SKM-1 (cell line): ENCODE measurements at regions not wholly inside any gene's neighbourhood (a gene's known extent, or its start where the extent isn't known, plus 50 kb on each side); places are given as distances from the start of the nearest gene placed in this dataset.

Experiments
- DNase-seq: peaks from one replicate; lab custom pipeline; 2025; ENCODE audit not compliant: unreplicated experiment; lab: John Stamatoyannopoulos, UW

DNA sequence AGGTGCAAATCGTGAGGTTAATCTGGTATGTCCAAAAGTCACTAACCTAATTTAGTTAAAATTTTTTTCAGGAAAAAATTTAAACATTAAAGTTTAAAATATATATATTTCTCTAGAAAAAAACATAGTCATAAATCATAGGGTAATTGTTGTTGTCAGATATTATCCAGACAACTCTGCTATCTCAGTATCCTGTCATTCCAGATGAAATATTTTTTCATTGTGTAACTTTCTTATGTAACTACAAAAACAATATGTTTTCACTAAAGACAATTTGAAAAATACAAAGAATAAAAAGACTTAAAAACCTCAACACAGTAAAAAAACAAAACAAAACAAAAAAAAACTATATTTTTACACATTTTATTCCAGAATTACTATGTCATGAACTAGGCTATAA lies 57.6 kb downstream of the TENT5A start:
- no peak for DNase-seq

DNA sequence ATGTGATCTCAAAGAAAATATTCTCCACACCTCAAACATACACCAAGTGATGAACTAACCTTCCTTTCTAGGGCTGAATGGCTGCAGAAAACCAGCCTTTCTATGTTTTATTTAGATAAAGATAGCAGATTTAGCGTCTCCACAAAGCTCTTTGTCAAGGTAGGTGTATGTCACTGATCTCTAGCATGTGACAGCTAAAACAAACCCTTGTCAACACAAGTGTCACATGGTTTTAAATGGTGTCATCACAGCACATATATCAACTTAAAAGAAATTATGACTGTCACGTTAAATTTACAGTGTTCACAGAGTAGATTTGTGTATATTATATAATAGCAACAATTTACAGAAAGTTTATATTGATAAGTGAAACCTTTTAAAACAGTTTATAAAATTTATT lies 58.3 kb downstream of the TENT5A start:
- no peak for DNase-seq

DNA sequence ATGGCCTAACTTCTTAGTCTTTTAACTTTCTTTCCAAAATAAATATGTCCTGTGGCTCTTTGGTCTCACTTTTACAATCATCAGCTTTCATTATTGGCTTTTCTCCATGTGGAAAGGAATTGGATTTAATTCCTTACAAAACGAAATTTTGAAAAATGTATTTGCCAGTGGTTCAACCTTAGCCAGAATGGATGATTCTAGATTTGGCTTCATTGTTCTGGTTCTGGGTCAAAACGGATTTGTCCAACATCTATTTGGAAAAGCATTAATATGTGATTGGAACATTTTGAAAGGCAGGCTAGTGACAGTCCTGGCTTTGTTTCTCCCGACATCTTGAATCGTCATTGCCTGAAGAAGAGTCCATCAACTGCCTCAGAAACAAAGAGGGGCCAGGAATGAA lies 59.2 kb downstream of the TENT5A start:
- DNase-seq = no peak

- no peak for DNase-seq
Measured at GRCh38 chr6:81690073-81690472, 62.4 kb downstream of the TENT5A start.

DNA sequence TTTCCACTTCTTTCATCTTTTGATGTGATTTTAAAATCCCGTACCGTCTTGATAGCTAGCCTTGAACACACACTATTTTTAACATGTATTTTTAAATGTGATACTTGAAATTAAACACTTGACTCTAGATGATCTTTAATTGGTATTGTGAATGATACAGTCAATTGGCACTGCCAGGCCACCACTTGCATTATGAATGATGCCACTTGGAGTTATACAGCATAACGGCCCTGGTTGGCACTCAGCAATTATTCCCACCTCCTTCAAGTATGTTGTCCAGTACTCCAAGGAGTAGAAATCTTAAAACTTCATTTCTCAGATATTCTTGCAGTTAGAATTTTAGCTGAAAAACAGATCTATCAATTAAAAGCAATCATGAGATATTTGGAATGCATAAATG lies 62.9 kb downstream of the TENT5A start:
- no peak for DNase-seq

DNA sequence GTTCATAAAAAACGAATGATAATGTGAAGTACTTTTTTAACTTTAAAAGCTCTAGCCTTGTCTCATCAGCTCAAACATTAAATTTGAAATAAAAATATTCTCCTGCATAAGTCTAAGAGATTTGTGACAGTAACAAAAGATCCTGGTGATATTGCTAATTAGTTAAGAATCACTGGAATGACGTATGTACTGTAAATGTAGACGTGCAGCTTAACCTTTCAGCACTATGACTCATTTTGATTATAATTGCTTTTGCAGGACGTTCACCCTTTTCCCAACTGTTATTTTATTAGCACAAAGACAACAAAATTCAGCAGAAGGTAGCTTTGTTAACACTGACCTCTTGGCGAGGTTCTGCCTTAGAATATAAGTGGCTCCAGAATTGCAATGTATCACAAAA lies 68.6 kb downstream of the TENT5A start:
- DNase-seq = no peak

DNA sequence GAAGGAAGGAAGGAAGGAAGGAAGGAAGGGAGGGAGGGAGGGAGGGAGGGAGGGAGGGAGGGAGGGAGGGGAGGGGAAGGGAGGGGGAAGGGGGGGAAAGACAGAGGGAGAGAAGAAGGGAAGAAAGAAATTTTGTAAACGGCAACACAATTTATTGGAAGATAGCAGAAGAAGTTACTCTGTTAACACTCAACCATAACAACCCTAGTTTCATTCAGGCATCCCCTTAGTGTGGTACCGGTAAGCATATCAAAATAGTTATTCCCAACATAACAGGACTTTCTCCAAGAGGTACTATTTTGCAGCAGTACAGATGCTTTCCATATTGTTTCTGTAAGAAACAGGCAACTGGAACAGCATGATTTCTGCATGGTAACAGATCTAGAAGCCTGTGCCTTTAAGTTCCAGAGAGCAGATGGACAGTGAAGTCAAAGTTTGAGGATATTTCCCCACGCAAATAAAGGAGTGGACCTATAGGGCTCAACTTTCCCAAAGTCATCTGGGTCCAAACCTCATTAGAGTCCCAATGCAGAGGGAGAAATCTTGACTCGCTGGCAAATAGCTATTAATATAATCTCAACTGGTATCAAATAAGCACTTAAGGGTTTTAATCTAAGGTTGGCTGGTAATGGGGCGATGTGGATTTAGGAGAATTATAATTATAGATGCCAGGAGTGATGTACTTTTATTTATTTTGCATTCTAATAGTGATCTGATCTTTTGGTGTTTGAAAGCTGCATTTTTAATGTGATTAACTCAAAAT lies 69.4 kb downstream of the TENT5A start:
- no peak for DNase-seq

- DNase-seq = no peak
Measured at GRCh38 chr6:81682235-81682795, 70.2 kb downstream of the TENT5A start.

- DNase-seq = no peak
Measured at GRCh38 chr6:81669445-81669844, 83.0 kb downstream of the TENT5A start.

- no peak for DNase-seq
Measured at GRCh38 chr6:81668615-81669047, 83.8 kb downstream of the TENT5A start.

- DNase-seq = no peak
Measured at GRCh38 chr6:81666481-81666880, 86.0 kb downstream of the TENT5A start.

DNA sequence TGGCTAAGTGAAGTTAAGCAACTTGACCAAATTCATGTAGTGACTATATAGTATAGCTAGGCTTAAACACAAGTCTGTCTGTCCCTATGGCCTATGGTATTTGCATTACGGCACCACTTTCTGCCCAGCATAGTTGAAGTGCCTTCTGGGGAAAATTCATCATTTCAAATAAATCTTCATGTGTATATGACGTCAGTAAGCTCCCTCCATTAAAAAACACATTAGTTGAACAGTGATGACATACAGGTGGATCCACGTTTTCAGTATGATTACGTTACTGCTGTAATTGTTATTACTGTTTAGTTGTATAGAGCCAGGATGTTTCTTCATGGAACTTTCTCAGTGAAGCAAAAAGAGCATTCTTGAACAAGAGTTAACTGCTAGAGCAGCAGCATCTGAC lies 96.2 kb downstream of the TENT5A start:
- DNase-seq = no peak

DNA sequence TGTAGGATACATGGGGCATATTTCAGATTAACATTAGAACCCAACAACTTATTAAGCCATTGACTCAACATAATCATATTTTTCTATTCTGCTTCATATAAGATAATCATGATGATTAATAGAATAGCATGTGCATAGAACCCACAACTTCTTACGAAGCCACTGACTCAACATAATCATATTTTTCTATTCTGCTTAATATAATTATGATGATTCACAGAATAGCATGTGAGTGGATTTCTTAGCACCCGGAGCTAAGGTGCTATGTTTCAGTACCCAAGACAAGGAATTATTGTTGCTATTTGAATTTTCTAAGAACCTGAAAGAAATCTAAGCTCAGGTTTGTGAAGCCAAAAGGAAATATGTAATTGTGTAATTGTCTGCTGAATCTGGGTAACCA lies 96.8 kb downstream of the TENT5A start:
- DNase-seq = no peak

- DNase-seq = no peak
Measured at GRCh38 chr6:81648502-81648901, 104.0 kb downstream of the TENT5A start.

DNA sequence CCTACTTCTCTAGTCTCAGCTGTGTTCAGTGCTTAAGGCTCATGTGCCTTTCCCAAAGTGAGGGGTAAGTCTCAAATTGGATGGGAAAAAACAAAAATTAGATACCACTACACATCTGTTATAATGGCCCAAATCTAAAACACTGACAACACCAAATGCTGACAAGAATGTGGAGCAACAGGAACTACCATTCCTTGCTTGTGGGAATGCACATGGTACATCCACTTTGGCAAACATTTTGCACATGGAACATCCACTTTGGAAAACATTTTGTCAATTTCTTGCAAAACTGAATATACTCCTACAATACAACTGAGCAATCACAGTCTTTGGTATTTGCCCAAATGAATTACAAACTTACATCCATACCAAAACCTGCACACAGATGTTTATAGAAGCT lies 109.3 kb downstream of the TENT5A start:
- no peak for DNase-seq

GRCh38 chr6:81640891-81641290 lies 111.6 kb downstream of the TENT5A start:
- no peak for DNase-seq

GRCh38 chr6:81640126-81640525 lies 112.4 kb downstream of the TENT5A start:
- no peak for DNase-seq

GRCh38 chr6:81638366-81638765 lies 114.1 kb downstream of the TENT5A start:
- no peak for DNase-seq

DNA sequence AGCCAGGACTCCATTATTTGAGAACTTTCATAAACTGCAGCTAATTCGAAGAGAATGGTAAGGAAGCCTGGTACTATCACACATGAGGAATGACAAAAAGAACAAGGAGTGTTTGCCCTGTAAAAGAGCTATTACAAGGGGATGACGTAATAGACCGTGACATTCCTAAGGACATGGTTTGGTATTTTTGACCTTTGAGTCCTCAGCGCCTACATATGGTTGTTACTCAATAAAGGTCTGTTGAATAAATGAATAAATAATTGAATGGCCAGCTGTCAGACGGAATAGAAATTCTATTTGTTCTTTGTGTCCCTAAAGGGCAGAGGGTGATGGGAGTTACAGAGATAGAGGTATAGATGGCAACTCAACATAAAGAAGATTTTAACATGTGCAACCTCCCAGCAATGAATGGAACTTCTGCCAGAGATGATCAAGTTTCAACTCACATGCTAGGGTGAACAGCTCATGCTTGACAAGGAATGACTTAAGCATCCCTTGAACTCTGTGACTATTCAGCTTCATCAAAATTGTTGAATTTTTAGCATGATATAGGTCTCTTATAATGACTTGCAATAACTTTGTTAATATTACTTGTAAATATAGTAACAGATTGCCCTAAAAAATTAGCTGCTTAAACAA lies 115.4 kb downstream of the TENT5A start:
- no peak for DNase-seq

DNA sequence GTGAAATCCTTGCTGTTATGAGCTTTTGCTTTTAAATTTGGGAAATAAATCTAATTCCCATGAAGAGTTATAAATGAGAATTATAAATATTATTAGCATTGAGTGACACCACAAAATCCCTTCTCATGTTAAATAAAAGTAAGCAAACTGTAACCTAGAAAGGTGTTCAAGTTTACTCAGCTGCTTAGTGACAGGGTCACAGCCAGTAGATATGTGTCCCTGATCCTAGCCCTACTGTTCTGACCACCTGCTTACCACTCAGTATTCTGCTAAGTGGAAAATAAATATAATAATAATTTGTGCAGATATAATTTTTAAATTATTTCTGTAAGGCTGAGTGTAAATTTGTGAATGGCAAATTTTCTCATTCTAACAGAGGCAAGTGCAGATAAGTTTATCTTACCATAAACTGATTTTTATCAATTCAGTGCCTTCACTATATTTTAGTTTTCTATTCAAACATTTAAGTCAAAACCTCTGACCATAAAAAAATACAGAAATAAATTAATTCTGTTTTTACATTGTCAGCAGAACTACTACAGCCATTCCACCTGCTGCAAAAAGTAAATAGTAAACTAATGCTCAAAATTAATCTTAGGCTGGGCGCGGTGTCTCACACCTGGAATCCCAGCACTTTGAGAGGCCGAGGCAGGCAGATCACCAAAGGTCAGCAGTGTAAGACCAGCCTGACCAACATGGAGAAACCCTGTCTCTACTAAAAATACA lies 118.2 kb downstream of the TENT5A start:
- DNase-seq = no peak

DNA sequence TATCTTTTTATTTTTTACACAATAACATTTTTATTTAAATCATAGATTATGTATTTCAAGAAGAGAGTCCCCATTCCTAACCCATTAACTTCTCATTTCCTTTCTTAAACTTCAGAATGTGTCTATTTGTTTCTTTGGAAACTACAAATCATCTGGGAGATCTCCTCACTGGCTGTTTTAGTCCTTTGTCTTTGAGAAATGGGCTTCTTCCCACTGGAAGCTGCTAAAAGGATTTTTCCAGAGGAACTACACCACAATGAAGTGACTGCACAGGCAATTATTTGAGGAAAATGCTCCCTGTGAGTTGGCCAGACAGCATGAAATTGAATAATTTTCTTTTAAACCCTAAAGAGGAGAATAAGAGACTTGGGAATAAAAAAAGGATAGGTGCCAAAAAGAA lies 119.1 kb downstream of the TENT5A start:
- no peak for DNase-seq

DNA sequence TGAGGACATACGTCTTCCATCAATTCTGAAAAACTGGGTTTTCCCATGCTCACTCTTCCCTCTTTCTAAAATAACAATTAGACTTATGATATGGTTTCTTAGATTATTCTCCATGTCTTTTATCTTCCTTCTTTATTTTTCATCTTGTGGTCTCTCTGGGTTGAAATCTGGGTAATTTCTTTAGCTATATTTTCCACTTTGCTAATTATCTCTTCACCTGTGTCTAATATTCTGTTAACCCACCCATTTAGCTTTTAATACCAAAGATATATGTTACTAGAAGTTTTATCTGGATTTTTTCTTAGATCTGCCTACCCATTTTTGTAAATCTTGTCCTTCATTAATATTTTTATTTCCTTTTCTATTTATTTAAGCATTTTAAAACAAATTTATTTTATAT lies 121.8 kb downstream of the TENT5A start:
- no peak for DNase-seq
